ENCODE measurements at regions not wholly inside any gene's neighbourhood (a gene's known extent, or its start where the extent isn't known, plus 50 kb on each side); places are given as distances from the start of the nearest gene placed in this dataset.
"Not testable (repeated sequence)": the region's sequence is repeated elsewhere in the genome, so short reads cannot be mapped to it uniquely, and the experiment has no call there.

DNA sequence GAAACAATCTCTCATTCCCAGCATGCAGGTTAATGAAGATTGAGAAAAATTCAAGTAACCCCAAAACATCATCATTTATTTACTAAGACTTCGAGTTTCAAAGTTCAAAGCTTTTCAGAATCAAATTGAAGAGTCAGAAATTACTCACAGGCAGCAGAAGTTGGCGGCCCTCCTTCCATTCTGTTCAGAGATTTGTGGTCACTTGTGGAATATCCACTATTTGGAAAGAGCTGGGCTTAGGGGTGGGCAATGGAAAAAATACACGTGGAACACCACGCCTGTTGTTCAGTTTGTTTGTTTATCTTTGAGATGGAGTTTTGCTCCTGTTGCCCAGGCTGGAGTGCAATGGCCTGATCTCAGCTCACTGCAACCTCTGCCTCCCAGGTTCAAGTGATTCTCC, 108.6 kb upstream of the NAA20 start:
- H3K4me3 Mint-ChIP-seq = no peak overlapping the region
- peak overlapping the region; percentile 84 for H3K27ac Mint-ChIP-seq
- intact Hi-C loops (cut with micrococcal nuclease) = no loop called here

DNA sequence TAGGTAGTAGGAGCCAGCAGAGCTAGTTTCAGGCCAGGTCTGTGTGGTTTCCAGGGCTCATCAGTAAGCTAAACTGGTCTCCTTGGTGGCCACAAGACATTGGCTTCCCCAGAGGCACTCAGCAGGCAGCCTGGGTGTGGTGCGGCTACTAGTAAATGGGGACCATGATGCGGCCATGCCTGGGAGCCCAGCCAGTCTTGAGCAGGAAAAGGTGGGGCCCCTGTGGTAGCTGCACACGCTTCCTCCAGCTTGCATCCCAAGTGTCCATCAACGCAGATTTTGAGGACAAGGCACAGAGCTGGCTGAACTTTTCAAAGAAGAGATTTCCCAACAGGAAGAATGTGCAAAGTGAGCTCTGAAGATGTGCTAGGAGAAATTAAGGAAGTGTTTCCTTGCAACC, 107.4 kb upstream of the NAA20 start:
- no peaks in the 10 kb centered on the region for H3K9me3 Mint-ChIP-seq
- peak overlapping the region; percentile 84 for H3K27ac Mint-ChIP-seq
- intact Hi-C loops (cut with micrococcal nuclease) = loop anchor here (5.0 kb wide), 1 partner anchor 38 kb away; no protein-coding TSS in a partner anchor
- H3K36me3 Mint-ChIP-seq (ENCODE audit: low read depth) = peaks cover 19% of the 10 kb centered on the region
- H3K27me3 Mint-ChIP-seq = no peaks in the 10 kb centered on the region
- H3K4me3 Mint-ChIP-seq = no peak overlapping the region
- H3K4me1 Mint-ChIP-seq (ENCODE audit: low read depth) = peaks cover 73% of the 10 kb centered on the region

More for the DNA sequence above, 108.6 kb upstream of the NAA20 start:
- Mint-ChIP-seq H3K4me1 (ENCODE audit: low read depth) (peaks cover 73% of the 10 kb centered on the region), H3K9me3 (no peaks in the 10 kb centered on the region), H3K36me3 (ENCODE audit: low read depth) (peaks cover 27% of the 10 kb centered on the region), H3K27me3 (no peaks in the 10 kb centered on the region)

DNA sequence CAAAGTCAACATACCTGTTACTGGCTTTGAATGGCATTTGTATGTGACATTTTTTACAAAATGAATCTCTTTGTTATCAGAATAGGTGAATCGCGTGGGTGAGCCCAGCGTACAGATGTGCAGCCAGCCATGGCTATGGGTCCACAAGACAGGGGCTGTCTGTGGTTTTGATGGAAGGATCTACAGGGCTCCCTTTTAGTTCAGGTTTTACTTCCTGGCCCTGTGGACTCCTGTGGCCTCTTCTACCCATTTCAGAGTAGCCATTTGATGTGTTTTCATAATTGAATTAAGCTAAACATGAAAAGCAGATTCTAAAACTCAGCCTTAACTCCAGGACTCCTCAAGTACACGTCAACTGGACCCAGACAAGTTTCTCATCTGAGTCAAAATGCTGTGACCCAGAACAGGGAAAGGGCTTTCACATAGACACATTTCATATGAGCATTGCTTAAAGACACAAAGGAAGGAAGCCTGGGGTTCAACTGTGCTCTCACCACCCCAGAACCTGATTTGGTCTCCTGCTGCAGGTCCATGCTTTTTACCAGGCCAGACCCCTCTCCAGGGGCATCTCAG, 105.3 kb upstream of the NAA20 start:
- Mint-ChIP-seq H3K27me3 (no peaks in the 10 kb centered on the region), H3K9me3 (no peaks in the 10 kb centered on the region)
- intact Hi-C loops (cut with micrococcal nuclease) = loop anchor here (5.0 kb wide), 1 partner anchor 35 kb away; no protein-coding TSS in a partner anchor

DNA sequence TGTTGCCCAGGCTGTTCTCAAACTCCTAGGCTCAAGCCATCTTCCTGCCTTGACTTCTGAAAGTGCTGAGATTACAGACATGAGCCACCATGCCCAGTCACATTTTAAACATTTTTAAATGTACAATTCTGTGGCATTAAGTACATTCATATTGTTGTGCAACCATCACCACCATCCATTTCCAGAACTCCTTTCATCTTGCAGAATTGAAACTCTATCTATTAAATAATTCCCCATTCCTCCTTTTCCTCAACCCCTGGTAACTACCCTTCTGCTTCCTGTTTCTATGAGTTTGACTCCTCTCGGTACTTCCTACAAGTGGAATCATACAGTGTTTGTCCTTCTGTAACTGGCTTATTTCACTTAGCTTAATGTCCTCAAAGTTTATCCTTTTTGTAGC, 103.8 kb upstream of the NAA20 start:
- no peaks in the 10 kb centered on the region for H3K27me3 Mint-ChIP-seq
- H3K36me3 Mint-ChIP-seq (ENCODE audit: low read depth) = peaks cover 8% of the 10 kb centered on the region
- H3K4me3 Mint-ChIP-seq = no peak overlapping the region
- peaks cover 82% of the 10 kb centered on the region for H3K4me1 Mint-ChIP-seq (ENCODE audit: low read depth)
- no peaks in the 10 kb centered on the region for H3K9me3 Mint-ChIP-seq
- intact Hi-C loops (cut with micrococcal nuclease) = loop anchor here (5.0 kb wide), 1 partner anchor 34 kb away; no protein-coding TSS in a partner anchor
- H3K27ac Mint-ChIP-seq = peak overlapping the region; percentile 98

More for the DNA sequence above, 105.3 kb upstream of the NAA20 start:
- Mint-ChIP-seq H3K4me3 (no peak overlapping the region), H3K4me1 (ENCODE audit: low read depth) (peaks cover 87% of the 10 kb centered on the region), H3K27ac (peak overlapping the region; percentile 33), H3K36me3 (ENCODE audit: low read depth) (peaks cover 19% of the 10 kb centered on the region)

DNA sequence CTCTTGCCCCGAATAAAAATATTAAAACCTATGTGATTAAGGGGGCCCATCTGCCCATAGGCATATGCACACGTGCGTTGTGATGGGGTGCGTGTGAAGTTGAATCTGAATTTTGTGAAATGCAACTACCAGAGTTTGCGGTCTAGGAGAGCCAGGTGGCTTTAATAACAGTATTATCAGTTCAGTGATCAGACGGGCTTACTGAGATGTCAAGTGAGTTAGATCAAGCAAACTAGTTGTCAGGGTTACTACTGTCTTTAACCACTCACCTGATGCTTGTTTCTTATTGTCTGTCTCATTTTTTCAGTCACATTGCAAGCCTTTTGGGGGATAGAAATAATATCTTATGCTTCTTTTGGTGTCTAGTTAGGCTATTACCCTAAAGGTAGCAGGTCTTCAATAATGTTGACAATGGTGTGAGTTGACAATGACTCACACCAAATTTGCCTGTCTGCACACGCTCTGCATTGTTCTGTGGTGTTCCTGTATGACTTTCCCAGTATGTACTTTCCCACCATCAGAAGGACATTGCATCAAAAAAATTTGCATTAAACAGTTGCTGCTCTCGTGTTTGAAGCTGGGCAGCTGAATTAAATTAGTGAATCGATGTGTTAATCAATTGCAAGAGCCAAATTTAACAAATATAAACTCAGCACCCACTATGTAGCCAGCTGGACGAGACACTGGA, 103.1 kb upstream of the NAA20 start:
- Mint-ChIP-seq H3K4me1 (ENCODE audit: low read depth) (peaks cover 84% of the 10 kb centered on the region), H3K9me3 (no peaks in the 10 kb centered on the region), H3K36me3 (ENCODE audit: low read depth) (peaks cover 8% of the 10 kb centered on the region), H3K27ac (peak overlapping the region; percentile 98), H3K4me3 (no peak overlapping the region), H3K27me3 (no peaks in the 10 kb centered on the region)
- intact Hi-C loops (cut with micrococcal nuclease) = loop anchor here (2.0 to 5.0 kb wide), 2 partner anchors 21 to 33 kb away; no protein-coding TSS in a partner anchor

DNA sequence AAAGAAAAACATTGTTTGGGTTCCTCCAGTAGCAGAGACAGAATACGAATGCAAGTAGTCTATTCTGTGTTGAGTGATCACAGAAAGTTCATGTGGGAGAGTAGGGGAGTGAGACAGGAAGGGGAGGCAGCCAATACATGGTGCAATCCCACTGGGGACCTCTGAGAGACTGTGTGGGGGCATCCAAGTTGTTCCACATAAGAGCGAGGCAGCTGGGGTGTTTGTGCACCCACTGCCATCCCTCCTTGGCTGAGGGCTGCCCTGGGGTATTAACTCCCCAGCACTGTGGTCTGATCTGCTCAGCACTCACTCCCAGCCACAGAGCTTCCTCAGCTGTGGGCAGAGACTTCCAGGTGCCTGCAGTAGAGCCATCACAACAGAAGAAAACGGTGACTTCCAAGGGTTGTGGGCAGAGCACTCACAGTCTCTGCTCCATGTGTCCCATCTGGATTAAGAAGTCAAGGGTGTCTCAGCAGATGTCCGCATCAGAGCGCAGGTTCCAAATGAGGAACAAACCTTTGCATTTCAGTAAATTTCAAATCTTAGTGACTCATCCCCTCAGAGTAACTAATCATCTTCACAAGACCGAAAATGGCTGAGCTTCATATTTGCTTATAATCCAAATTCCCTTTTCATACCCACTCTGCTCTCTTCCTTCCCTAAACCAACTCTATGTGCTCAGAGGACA, 101.9 kb upstream of the NAA20 start:
- Mint-ChIP-seq H3K9me3 (no peaks in the 10 kb centered on the region), H3K4me3 (peak overlapping the region; percentile 47), H3K4me1 (ENCODE audit: low read depth) (peaks cover 74% of the 10 kb centered on the region), H3K27me3 (no peaks in the 10 kb centered on the region), H3K27ac (peak overlapping the region; percentile 98), H3K36me3 (ENCODE audit: low read depth) (peaks cover 8% of the 10 kb centered on the region)
- intact Hi-C loops (cut with micrococcal nuclease) = loop anchor here (2.0 kb wide), 1 partner anchor 20 kb away; no protein-coding TSS in a partner anchor

DNA sequence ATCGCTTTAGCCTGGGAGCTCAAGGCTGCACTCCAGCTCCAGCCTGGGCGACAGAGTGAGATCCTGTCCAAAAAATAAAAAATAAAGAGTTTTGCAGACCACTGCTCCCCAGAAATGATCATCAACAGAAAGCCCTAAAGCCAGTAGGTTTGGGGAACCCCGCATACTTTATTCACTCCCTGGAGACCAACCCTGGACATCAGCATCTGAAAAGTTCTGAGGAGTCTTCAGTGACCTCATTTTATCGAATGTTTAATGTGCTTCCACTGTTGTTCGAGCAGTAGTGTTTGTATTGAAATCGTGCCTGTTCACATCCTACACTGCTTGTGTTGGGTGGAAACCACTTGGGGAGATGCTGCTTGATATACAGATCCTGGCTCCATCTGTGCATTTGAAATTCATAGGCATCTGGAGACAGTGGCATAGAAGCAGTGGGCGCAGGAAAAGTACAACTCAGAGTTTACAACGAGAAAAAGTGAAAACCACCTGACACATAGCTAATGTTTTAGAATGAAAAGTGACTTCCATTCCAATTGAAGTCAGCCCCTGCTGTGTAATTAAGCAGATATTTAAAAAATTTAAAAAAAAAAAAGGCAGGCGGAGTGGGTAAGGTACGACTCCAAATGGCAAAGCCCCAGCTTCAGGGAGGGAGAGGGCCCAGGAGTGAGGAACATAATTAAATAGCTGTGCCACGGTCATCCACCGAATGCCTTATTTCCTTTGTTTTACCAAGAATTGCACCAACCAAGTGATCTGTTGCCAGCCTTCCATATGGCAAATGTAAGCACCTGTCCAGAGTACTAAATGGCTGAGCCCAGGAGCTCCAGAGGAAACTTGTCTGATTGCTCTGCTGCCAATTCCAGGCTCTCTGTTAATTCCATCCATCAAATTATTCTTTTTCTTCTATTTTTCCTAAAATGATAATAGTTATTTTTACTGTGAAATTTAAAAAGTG, 100.4 kb upstream of the NAA20 start:
- Mint-ChIP-seq H3K36me3 (ENCODE audit: low read depth) (peaks cover under 1% of the 10 kb centered on the region), H3K4me1 (ENCODE audit: low read depth) (peaks cover 77% of the 10 kb centered on the region), H3K27me3 (no peaks in the 10 kb centered on the region), H3K4me3 (no peak overlapping the region), H3K27ac (peak overlapping the region; percentile 98), H3K9me3 (no peaks in the 10 kb centered on the region)
- intact Hi-C loops (cut with micrococcal nuclease) = no loop called here

DNA sequence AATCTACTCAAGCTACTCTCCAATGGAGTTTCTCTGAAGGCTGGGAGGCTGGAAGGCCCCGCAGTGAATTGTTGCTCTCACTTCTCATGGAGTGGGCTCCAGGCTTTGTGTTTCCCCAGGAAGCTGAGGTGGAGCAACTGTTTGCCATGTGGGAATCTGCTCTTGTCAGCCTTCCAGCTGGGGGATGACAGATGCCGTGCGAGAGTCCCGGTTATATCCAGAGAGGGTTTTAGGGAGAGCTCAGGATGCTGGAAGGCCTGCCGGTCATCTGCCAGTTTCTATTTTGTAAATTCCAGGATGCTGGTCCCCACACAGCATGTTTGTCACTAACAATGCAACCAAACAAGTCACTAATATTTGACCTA, 98.2 kb upstream of the NAA20 start:
- H3K4me3 Mint-ChIP-seq = no peak overlapping the region
- intact Hi-C loops (cut with micrococcal nuclease) = no loop called here
- peak overlapping the region; percentile 92 for H3K27ac Mint-ChIP-seq
- no peaks in the 10 kb centered on the region for H3K27me3 Mint-ChIP-seq
- H3K9me3 Mint-ChIP-seq = no peaks in the 10 kb centered on the region
- H3K36me3 Mint-ChIP-seq (ENCODE audit: low read depth) = no peaks in the 10 kb centered on the region
- peaks cover 74% of the 10 kb centered on the region for H3K4me1 Mint-ChIP-seq (ENCODE audit: low read depth)

DNA sequence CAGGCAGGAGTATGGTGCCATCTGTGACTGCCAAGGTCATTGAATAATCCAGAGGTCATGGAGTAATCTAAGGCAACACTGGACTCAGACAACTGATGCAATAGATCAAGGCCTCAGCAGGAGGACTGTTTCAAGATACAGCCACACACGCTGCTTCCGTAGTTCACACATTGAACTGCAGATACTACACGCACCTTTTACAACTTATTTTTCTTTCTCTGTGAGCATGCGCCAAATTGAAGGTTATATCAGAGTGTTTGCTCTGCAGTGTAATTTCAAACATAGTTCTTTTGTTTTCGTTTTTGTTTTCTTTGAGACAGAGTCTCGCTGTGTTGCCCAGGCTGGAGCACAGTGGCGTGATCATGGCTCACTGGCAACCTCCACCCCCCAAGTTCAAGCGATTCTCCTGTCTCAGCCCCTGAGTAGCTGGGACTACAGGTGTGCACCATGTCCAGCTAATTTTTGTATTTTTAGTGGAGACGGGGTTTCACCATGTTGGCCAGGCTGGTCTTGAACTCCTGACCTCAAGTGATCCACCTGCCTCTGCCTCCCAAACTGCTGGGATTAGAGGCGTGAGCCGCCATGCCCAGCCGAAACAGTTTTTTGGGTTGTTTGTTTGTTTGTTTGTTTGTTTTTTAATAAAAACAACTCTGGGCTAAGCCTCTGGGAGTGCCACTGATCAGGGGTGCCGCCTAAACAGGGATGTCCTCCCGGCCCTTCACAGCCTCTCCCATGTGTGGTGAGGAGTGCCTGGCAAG, 96.6 kb upstream of the NAA20 start:
- Mint-ChIP-seq H3K9me3 (no peaks in the 10 kb centered on the region), H3K27ac (peak overlapping the region; percentile 95), H3K4me3 (peak overlapping the region; percentile 60), H3K27me3 (no peaks in the 10 kb centered on the region), H3K36me3 (ENCODE audit: low read depth) (no peaks in the 10 kb centered on the region), H3K4me1 (ENCODE audit: low read depth) (peaks cover 58% of the 10 kb centered on the region)
- intact Hi-C loops (cut with micrococcal nuclease) = no loop called here

DNA sequence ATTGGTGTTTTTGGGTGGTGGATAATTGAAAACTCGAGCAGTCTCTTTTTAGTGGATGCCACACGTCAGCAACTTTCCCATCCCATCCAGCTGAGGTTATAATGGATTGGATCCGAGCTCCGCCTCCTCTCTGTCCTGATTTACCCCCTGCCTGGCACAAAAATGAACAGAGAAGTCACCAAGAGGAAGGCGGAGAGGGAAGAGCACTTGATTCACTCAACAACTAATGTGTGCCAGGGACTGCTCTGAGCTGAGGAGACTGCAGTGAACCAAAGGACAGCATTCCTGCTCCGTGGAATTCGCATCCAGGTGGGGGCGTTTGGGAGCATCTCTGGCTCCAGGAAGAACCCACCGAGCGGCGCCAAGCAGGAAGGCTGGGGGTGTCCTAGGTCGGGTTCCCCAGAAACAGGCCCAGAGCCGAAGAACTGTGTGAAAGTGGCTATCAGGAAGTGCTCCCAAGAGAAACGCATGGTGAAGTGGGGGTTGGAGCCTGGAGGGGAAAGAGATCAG, 95.8 kb upstream of the NAA20 start:
- Mint-ChIP-seq H3K36me3 (ENCODE audit: low read depth) (no peaks in the 10 kb centered on the region), H3K27me3 (no peaks in the 10 kb centered on the region), H3K9me3 (no peaks in the 10 kb centered on the region), H3K4me3 (peak overlapping the region; percentile 60), H3K27ac (peak overlapping the region; percentile 95), H3K4me1 (ENCODE audit: low read depth) (peaks cover 50% of the 10 kb centered on the region)
- intact Hi-C loops (cut with micrococcal nuclease) = no loop called here

DNA sequence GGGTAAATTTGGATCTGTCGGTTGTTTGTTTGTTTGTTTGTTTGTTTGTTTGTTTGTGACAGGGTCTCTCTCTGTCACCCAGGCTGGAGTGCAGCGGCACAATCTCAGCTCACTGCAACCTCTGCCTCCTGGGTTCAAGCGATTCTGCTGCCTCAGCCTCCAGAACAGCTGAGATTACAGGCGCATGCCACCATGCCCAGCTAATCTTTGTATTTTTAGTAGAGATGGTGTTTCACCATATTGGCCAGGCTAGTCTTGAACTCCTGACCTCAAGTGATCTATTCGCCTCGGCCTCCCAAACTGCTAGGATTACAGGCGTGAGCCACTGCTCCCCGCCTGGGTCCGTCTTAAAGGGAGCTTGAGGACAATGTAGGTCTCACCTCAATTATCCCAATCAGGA, 95.3 kb upstream of the NAA20 start:
- peak overlapping the region; percentile 60 for H3K4me3 Mint-ChIP-seq
- H3K27me3 Mint-ChIP-seq; H3K36me3 Mint-ChIP-seq (ENCODE audit: low read depth); intact Hi-C loops (cut with micrococcal nuclease); H3K9me3 Mint-ChIP-seq: not testable (repeated sequence)
- peak overlapping the region; percentile 95 for H3K27ac Mint-ChIP-seq
- H3K4me1 Mint-ChIP-seq (ENCODE audit: low read depth) = peaks cover 45% of the 10 kb centered on the region

DNA sequence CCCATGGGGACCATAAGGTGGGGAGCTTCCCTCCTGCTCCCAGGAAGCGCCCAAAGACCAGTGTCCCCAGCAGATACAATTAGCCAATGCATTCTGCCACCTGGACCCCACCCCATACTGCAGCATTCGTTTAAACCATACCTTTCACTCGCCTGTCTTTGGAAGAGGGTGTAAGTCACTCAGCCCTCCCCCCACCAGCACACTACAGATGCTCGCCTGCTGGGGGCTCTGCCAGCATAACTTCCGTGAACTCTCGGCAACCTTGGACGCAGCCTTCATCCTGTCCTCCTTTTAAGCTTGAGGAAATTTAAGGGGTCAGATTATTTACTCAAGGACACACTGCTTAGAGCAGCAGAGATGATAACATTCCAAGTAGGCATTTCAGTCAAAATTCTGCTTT, 94.4 kb upstream of the NAA20 start:
- Mint-ChIP-seq H3K36me3 (ENCODE audit: low read depth) (no peaks in the 10 kb centered on the region), H3K4me3 (no peak overlapping the region), H3K4me1 (ENCODE audit: low read depth) (peaks cover 45% of the 10 kb centered on the region), H3K9me3 (no peaks in the 10 kb centered on the region), H3K27ac (peak overlapping the region; percentile 95), H3K27me3 (no peaks in the 10 kb centered on the region)
- intact Hi-C loops (cut with micrococcal nuclease) = no loop called here

DNA sequence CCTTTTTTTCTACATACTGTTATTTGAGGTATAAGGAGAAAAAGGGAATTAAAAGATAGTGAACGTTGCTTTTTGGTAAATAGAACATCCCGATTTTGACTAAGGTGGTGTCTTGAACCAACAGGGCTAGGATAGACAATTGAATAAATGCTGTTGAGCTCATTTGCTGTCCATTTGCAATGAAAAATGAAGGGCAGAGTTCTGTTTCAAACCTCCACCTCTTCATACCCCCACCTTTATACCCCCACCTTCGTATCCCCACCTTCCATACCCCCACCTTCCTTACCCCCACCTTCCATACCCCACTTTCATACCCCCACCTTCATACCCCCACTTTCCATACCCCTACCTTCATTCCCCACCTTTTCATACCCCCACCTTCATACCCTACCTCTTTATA, 93.4 kb upstream of the NAA20 start:
- Mint-ChIP-seq H3K9me3 (no peaks in the 10 kb centered on the region), H3K27ac (no peak overlapping the region), H3K4me1 (ENCODE audit: low read depth) (peaks cover 45% of the 10 kb centered on the region), H3K36me3 (ENCODE audit: low read depth) (no peaks in the 10 kb centered on the region), H3K27me3 (no peaks in the 10 kb centered on the region), H3K4me3 (no peak overlapping the region)
- intact Hi-C loops (cut with micrococcal nuclease) = no loop called here

Data from dendritic cell treated with granulocyte-macrophage colony-stimulating factor and Interleukin-4, amounts not matched to agents 40 ng/mL and 50 ng/mL, for 4 days (primary cell).